Renal pelvis (tissue), 1 donor: ENCODE measurements at regions not wholly inside any gene's neighbourhood (a gene's known extent, or its start where the extent isn't known, plus 50 kb on each side); places are given as distances from the start of the nearest gene placed in this dataset.

Experiments
- DNase-seq: peaks from one replicate; pipeline ENCODE4 v3.0.0-alpha.2; 2013

- DNase-seq: no peak
Observed at GRCh38 chr4:138312536-138312911, 70.4 kb upstream of the SLC7A11 start.

GRCh38 chr4:138311771-138312535 is 69.8 kb upstream of the SLC7A11 start:
- DNase-seq: no peak

- no peak for DNase-seq
Observed at GRCh38 chr4:138310991-138311390, 68.8 kb upstream of the SLC7A11 start.

GRCh38 chr4:138310498-138310897 is 68.3 kb upstream of the SLC7A11 start:
- no peak for DNase-seq

- no peak for DNase-seq
Observed at GRCh38 chr4:138308356-138308755, 66.2 kb upstream of the SLC7A11 start.

GRCh38 chr4:138307319-138307718 is 65.2 kb upstream of the SLC7A11 start:
- DNase-seq: no peak

GRCh38 chr4:138305050-138305449 is 62.9 kb upstream of the SLC7A11 start:
- DNase-seq: no peak

- no peak for DNase-seq
Observed at GRCh38 chr4:138301536-138301935, 59.4 kb upstream of the SLC7A11 start.

GRCh38 chr4:138300616-138301015 is 58.5 kb upstream of the SLC7A11 start:
- no peak for DNase-seq

GRCh38 chr4:138299881-138300280 is 57.7 kb upstream of the SLC7A11 start:
- DNase-seq: no peak

- no peak for DNase-seq
Observed at GRCh38 chr4:138298866-138299265, 56.7 kb upstream of the SLC7A11 start.

- no peak for DNase-seq
Observed at GRCh38 chr4:138298431-138298830, 56.3 kb upstream of the SLC7A11 start.

- DNase-seq: peak; percentile 29
Observed at GRCh38 chr4:138297743-138298405, 55.7 kb upstream of the SLC7A11 start.

- DNase-seq: no peak
Observed at GRCh38 chr4:138292321-138292720, 50.2 kb upstream of the SLC7A11 start.
